HS-27A (cell line): ENCODE measurements at regions not wholly inside any gene's neighbourhood (a gene's known extent, or its start where the extent isn't known, plus 50 kb on each side); places are given as distances from the start of the nearest gene placed in this dataset.
"Not testable (repeated sequence)": the region's sequence is repeated elsewhere in the genome, so short reads cannot be mapped to it uniquely, and the experiment has no call there.

Source experiments
- DNase-seq: peaks from one replicate; pipeline ENCODE4 v3.0.0-alpha.2; 2012; ENCODE audit warnings: low read depth, missing footprints

DNA sequence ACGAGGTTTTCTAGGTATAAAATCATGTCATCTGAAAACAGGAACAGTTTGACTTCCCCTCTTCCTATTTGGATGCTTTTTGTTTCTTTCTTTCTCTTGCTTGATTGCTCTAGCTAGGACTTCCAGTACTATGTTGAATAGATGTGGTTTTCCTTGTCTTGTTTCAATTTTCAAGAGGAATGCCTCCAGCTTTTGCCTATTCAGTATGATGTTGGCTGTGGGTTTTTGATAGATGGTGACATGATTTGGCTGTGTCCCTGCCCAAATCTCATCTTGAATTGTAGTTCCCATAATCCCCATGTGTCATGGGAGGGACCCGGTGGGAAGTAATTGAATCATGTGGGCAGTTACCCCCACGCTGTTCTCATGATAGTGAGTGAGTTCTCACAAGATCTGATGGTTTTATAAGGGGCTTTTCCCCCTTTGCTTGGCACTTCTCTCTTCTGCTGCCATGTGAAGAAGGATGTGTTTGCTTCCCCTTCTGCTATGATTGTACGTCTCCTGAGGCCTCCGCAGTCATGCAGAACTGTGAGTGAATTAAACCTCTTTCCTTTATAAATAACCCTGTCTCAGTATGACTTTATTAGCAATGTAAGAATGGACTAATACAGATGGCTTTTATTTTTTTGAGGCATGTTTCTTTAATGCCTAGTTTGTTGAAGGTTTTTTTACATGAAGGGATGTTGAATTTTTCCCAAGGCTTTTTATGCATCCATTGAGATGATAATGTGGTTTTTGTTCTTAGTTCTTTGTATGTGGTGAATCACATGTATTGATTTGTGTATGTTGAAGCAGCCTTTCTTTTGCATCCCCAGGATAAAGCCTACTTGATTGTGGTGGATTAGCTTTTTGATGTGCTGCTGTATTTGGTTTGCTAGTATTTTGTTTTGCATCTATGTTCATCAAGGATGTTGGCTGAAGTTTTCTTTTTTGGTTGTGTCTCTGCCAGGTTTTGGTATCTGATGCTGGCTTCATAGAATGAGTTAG lies 239.1 kb downstream of the THBS2 start:
- no peak for DNase-seq

DNA sequence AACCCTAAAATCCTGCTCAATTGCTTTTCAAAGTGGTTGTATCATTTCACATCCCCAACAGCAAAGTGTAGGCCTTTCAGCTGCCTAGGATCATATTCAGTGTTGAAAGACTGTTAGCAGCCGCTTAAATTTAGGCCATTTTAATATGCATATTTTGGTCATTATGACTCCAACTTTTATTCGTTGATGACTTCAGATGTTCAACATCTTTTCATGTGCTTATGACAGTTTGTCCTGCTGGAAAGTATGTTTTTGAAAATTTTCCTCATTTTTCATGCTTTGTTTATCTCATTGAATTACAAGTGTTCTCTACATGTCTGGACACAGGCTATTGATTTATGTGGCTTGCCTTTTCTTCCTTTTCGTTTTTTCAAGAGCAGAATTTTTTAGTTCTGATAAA lies 244.0 kb downstream of the THBS2 start:
- no peak for DNase-seq

GRCh38 chr6:169008641-169009257 lies 244.9 kb downstream of the THBS2 start:
- DNase-seq, result no peak

DNA sequence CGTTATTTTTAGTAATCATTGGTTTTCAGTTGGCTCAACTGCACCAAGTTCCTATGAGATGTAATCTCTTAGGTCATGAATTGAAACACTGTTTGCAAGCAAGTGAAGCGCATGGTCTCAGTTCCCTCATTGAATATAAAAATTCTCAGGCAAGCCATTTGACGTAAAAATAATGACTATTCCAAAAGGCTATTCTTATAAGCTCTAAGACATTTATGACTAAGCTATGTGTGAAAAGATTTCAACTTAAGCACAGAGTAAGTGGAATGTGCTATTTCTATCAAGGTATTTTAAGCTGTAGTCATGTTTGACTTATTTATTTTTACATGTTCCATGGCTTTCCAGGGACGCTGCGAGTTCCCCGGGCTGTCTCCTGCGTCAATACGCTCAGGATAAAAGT lies 248.5 kb downstream of the THBS2 start:
- no peak for DNase-seq

DNA sequence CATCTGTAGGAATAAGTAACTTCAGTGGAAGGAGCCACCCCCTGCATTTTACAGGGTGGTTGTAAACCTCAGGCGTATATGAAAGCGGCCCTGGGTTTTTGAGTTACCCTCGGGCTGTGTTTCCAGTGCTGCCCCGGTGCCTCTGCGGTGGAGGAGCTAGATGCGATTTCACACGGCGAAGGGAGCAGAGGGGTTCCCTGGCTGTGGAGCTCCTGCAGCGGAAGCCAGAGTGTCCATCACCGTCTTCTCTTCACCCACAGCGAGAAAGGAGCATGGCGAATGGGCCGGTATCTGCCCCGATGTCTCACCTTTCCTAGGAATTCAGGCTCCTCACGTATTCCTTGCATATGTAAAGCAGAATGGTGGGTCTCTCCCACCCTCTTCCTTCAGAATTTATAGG lies 253.6 kb downstream of the THBS2 start:
- no peak for DNase-seq

DNA sequence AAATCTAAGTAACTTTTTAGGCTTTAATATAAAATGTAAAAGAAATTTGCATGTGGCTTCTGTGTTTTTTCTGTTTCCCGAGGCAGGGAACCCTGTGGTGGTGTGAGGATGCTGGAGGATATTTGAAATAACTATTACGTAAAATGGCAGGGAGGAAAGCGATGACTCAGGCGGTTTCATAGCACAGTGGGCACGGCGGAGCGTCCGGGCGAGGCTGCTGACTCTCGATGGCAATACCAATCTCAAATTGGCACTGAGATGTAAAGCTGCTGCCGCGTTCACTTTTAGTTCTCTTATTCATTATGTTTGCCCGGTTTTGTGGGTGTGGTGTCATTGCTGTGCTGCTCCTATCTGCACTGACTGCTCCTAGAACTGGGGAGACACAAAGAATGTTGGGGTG lies 254.3 kb downstream of the THBS2 start:
- DNase-seq, result peak; percentile 23

DNA sequence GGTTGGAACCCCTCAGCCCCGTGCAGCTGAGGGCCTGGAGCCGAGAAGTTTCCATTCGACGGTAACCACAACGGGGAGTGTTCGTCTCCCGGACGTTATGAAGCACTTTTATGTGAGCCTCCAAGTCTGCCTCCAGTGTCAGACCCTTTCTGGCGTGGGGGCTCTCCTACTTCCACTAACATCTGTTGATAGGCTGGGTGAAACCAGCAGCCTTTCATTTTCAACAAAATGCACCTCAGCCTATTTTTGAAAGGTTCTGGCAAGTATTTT lies 257.4 kb downstream of the THBS2 start:
- DNase-seq, result no peak

DNA sequence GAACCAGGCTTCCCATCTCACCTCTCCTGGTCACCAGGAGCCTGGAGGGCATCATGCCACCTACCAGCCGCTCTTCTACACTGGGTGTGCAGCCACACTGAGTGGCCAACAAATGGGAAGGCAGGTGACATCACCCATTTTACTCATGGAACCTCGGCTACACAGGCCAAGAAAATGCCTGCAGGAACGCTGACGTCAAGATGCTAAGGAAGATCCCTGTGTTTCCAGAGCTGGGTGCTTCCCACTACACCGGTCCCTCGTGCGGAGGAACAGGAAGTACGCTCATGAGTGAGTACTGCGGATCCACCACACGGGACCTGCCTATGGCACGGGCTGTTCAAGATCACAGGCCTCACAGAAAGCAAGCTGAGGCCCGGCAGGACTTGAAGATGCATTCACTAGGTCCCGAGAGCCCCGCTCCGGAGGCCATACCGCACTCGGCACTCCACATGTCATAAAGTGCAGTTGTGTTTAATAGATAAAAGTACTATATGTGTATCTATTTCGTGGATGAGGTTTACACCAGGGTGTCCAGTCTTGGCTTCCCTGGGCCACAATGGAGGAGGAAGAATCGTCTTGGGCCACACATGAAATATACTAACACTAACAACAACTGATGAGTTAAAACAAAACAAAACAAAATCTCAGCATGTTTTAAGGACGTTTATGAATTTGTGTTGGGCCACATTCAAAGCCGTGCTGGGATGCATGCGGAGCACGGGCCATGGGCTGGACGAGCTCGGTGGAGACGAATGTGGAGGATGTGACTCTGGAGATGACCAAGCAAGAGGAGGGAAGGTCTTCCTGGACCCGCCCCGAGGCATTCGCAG lies 257.9 kb downstream of the THBS2 start:
- no peak for DNase-seq

GRCh38 chr6:168994956-168995355 lies 258.7 kb downstream of the THBS2 start:
- no peak for DNase-seq

- DNase-seq, result no peak
Observed at GRCh38 chr6:168992446-168993144, 261.1 kb downstream of the THBS2 start.

GRCh38 chr6:168991695-168992094 lies 262.0 kb downstream of the THBS2 start:
- not testable (repeated sequence) for DNase-seq

DNA sequence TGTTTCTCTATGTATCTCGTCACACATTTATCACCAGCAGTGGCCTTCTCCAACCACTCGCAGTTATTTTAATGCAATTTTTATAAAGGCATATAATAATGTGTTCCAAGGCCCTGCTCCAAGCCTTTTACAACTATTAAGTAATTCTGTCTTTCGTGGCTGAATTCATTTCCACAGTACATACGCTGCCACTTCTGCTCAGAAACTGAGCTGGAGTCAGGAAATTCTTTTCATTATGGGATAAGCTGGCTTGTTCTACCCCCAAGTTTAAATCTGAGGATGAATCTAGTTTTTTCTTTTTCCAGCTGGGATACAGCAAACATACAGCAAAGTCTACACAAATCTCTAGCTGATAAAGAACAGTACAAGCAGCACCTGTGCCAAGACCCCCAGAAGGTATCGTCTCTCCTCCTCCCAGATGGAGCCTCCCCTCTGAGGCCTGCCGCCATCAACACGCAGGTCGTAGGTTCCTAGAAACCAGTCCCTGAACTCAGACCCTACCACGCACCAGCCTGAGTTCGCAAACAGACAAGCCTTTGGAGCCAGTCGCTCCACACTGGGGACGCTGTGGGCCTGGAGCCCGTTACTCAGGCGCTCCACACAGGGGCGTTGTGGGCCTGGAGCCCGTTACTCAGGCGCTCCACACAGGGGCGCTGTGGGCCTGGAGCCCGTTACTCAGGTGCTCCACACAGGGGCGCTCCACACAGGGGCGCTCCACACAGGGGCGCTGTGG lies 263.5 kb downstream of the THBS2 start:
- no peak for DNase-seq

DNA sequence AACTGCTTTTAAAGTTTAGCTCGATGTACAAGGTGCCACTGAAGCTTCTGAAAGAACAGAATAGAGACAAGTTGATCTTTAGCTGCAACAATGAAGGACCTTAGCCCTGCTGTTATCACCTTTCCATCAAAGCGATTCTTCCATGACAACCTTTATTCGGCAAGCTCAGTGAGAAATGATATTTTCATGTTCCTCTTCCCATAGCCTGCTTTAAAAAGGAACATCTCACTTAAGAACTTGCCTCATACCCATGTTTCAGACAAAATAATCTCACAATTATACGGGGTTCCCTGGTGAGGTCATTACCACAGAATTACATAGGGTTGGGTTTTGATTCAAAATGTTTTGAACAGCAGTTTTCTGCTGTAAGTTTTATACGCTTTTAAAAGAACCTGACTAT lies 264.2 kb downstream of the THBS2 start:
- DNase-seq, result no peak

DNA sequence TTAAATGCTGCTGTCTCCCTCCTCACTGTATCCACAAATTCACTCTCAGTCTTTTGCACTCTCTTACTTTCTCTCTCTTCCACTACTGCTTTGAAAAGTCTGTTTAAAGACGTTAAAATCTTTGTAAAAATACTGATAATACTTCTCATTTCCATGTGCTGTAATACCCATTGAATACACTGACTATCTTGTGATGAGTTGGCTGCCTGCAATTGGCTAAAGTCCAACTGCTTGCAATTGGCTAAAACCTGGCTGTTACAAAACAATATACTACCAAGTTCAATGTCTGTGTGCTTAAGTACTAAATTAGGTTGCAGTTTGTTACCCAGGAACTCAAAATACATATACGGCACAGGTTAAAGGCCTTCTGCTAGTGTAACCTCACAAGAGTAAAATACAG lies 264.8 kb downstream of the THBS2 start:
- DNase-seq, result no peak

GRCh38 chr6:168988280-168988679 lies 265.4 kb downstream of the THBS2 start:
- no peak for DNase-seq

GRCh38 chr6:168985705-168986104 lies 267.9 kb downstream of the THBS2 start:
- DNase-seq, result no peak

DNA sequence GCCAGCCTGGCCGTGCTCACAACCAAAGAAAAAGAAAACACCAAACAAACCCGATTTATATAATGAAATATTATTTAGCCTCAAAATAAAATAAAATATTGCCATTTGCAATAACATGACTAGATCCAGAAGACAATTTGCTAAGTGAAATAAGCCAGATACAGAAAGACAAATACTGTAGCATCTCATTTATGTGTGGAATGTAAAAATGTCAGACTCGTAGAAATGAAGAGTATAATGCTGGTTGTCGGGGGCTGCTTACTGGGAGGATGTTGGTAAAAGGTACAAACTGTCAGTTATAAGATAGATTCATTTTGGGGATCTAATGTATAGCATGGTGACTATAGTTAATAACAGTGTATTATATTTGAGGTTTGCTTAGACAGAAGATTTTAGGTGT lies 269.7 kb downstream of the THBS2 start:
- no peak for DNase-seq

DNA sequence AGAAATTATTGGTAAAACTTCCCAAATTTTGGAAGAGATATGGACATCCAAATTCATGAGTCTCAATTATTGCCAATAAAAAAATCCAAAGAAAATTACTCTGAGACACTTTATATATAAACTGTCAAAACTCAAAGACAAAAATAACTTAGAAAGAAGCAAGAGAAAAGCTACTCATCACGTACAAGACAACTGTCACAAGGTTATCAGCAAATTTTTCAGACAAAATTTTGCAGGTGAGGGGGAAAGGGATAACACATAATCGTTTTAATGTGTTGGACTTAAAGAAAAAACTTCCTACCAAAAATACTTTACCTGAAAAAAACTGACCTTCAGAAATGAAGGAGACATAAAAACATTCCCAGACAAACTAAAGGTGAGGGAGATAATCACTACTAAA lies 272.5 kb downstream of the THBS2 start:
- DNase-seq, result no peak

GRCh38 chr6:168979254-168979653 lies 274.4 kb downstream of the THBS2 start:
- DNase-seq, result no peak

DNA sequence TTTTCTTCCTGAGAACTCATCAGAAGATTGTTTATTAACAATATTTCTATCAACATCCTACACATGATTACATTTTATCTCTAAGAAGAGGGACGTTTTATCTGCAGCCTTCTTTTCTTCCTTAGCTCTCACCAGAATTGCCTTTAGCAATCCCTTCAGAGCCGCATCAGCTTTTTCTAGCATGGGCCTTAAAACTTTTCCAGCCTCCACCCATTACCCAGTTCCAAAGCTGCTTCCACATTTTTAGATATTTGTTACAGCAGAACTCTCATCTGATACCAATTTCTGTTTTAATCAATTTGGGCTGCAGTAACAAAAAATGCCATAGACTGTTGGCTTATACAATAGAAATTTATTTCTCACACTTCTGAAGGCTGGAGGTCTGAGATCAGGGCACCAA lies 281.5 kb downstream of the THBS2 start:
- DNase-seq, result no peak

DNA sequence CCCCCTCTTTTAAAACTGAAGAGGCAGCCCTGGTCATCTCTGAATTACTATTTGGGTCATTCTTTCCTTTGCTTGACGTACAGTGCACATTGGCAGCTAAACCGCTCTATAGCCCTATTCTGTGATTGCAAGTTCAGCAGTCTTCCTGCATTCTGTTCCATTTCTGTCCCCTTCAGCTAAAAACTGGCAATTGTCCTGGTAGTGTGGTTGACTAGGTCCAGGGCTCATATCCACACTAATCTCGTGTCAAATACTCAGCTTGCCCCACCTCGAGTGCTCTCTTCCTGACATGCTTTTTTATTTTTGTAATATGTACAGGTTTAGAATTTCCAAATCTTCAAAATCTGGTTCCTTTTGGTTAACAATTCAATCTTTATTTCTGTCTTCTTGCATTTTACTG lies 282.1 kb downstream of the THBS2 start:
- DNase-seq, result no peak

- DNase-seq, result no peak
Observed at GRCh38 chr6:168968801-168969200, 284.8 kb downstream of the THBS2 start.
